Cardiac muscle cell (in vitro differentiated cells and primary cell): ENCODE measurements at regions not wholly inside any gene's neighbourhood (a gene's known extent, or its start where the extent isn't known, plus 50 kb on each side); places are given as distances from the start of the nearest gene placed in this dataset.
A peak's percentile ranks its signal among the peaks of the same experiment; 100 is the strongest.

Experiments
- DNase-seq, 2 donors: peaks; one replicate each; pipeline versions ENCODE4 v3.0.0 to v3.0.0-alpha.2; 2010 to 2017; ENCODE audit warnings: low read depth in 1 of 2, low spot score in 1 of 2
- H3K27ac ChIP-seq: fragments of 200-600 bp; sonication (generic); 2 replicates; pipeline ENCODE4 v1.5.1; 2016
- H3K27me3 ChIP-seq: fragments of 200-600 bp; sonication (generic); 2 replicates; pipeline ENCODE4 v1.6.0; 2016; ENCODE audit warnings: control low read depth
- H3K36me3 ChIP-seq: fragments of 200-600 bp; sonication (generic); 2 replicates; pipeline ENCODE4 v1.5.1; 2016; ENCODE audit warnings: control low read depth
- H3K4me1 ChIP-seq: fragments of 200-600 bp; sonication (generic); 2 replicates; pipeline ENCODE4 v1.8.1; 2017; ENCODE audit warnings: low read depth, mild to moderate bottlenecking, mixed run types
- H3K4me3 ChIP-seq: fragments of 200-600 bp; sonication (generic); 2 replicates; pipeline ENCODE4 v1.5.1; 2016; ENCODE audit warnings: mild to moderate bottlenecking
- H3K9me3 ChIP-seq: fragments of 200-600 bp; sonication (generic); 2 replicates; pipeline ENCODE4 v1.5.1; 2017; ENCODE audit warnings: low read depth, mild to moderate bottlenecking, control low read depth
- TF ChIP-seq, protein P1 (sequence below): IDR thresholded peaks from 2 replicates; pipeline ENCODE4 v1.5.1; 2012; ENCODE audit warnings: low read depth, mild to moderate bottlenecking, low read length

DNA sequence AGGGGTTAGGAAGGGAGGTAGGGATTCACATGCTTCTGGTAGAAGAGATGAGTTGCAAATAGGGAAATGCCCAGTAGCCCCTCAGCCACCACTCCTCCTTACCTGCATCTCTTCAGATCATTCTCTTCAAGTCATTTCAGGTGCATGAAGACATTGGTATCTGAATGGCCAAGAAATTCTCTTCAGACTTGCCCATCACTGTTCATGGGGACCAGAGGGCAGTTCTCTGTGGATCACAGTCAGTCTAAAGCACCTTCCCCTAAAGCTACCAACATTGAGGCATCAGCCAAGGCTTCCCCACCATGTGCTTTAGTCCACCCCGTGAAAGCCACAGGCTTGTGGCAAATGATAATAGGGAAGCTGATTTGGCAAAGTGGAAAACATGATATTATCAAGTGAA, 319.4 kb upstream of the ZNF32 start:
- Histone ChIP-seq H3K27me3 (no peaks in the 10 kb centered on the region), H3K36me3 (no peaks in the 10 kb centered on the region), H3K4me1 (no peaks in the 10 kb centered on the region), H3K27ac (no peak overlapping the region), H3K9me3 (no peaks in the 10 kb centered on the region), H3K4me3 (no peak overlapping the region)
- DNase-seq = no peak
- TF ChIP-seq, protein P1, sequence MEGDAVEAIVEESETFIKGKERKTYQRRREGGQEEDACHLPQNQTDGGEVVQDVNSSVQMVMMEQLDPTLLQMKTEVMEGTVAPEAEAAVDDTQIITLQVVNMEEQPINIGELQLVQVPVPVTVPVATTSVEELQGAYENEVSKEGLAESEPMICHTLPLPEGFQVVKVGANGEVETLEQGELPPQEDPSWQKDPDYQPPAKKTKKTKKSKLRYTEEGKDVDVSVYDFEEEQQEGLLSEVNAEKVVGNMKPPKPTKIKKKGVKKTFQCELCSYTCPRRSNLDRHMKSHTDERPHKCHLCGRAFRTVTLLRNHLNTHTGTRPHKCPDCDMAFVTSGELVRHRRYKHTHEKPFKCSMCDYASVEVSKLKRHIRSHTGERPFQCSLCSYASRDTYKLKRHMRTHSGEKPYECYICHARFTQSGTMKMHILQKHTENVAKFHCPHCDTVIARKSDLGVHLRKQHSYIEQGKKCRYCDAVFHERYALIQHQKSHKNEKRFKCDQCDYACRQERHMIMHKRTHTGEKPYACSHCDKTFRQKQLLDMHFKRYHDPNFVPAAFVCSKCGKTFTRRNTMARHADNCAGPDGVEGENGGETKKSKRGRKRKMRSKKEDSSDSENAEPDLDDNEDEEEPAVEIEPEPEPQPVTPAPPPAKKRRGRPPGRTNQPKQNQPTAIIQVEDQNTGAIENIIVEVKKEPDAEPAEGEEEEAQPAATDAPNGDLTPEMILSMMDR = no peak

DNA sequence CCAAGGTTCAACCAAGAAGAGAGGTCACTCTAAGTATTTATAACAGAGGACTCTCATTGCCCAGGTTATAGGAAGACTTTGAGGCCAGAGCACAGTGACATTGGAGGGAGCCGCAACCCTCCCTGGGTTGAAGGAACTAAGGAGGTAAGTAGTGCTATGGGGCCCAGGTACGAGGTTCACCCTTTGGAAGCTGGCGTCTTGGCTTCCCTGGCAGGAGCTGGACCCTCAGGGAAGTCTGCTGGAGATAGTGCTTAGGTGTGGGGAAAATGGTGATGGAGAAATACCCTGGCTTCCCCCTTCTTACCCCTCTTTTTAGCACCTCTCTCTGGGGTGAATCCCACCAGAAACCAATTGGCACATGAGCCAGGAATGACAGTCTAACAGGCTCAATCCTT, 317.9 kb upstream of the ZNF32 start:
- no peaks in the 10 kb centered on the region for H3K4me1 ChIP-seq
- no peak for DNase-seq
- TF ChIP-seq, protein P1 = no peak
- H3K27ac ChIP-seq = no peak overlapping the region
- no peak overlapping the region for H3K4me3 ChIP-seq
- no peaks in the 10 kb centered on the region for H3K9me3 ChIP-seq
- no peaks in the 10 kb centered on the region for H3K27me3 ChIP-seq
- H3K36me3 ChIP-seq = no peaks in the 10 kb centered on the region

DNA sequence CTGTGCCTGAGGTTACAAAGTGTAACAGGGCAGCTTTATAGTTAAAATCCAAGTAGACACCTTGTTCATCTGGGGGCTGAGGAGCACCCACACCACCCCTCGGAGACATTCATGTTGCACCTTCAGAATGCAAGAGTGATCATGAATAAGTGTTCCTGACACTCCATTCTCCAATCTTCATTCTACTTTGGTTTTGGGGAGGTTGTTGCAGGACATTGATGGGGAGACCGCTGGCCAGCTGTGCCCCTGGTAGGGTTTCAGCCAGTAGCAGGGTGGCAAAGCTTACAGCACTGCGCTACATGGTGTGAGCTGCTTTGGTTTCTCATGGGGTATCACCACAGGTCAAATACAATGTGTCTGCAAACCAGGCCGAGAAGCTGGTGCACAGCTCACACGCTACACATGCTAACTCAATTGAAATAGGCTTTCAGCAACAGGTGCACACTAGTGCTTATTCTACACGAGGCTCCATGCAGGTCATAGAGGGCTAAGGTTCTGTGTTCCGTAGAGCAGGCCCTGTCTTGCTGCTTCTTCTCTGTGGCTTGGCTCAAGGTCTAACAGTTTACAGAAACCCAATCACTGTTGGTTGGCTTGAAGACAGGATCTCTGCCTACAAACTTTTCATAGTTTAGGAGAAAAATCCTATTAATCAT, 317.4 kb upstream of the ZNF32 start:
- TF ChIP-seq, protein P1 = no peak
- no peaks in the 10 kb centered on the region for H3K9me3 ChIP-seq
- no peak overlapping the region for H3K27ac ChIP-seq
- no peak overlapping the region for H3K4me3 ChIP-seq
- no peaks in the 10 kb centered on the region for H3K27me3 ChIP-seq
- no peaks in the 10 kb centered on the region for H3K4me1 ChIP-seq
- no peaks in the 10 kb centered on the region for H3K36me3 ChIP-seq
- no peak for DNase-seq

DNA sequence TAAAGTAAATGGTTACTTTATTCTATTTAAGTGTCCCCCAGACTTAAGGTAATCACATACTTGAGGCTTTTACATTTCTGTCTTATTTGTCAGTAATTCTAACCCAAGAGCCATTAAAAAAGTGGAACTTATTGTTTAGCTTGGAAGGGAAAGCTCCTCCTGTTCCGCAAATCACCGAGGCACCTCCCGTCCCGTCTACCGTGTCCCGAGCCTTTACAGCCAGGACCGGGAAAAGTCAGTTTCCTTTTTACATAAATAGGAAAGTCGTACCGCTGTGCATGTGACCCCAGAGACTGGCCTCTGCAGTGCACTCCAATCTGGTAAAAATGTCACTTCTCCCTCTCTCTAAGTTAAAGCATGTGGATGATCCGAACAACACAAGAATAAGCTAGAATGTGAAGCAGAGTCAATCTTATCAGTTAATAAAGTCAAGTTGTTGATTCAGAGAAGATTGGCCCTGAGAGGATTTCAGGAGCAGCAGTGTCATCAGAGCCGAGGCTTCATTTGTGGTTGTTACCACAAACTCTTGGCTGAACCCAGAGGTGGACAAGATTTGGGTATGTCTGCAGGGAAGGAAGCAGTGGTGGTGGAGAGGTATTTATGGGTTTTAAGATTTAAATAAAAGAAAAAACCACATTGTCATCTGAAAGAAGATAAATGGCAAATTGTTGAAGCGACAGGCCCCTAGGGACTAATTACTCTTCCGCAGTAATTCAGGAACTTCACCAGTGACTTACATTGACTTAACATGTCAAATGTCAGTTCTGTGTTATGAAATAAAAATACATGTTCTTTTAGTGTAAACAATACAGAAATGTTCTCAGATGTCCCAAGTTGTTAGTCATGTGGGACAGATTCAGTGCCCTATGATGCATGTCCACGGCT, 316.6 kb upstream of the ZNF32 start:
- TF ChIP-seq, protein P1 = no peak
- Histone ChIP-seq H3K27ac (no peak overlapping the region), H3K4me3 (no peak overlapping the region), H3K36me3 (no peaks in the 10 kb centered on the region), H3K9me3 (no peaks in the 10 kb centered on the region), H3K27me3 (no peaks in the 10 kb centered on the region), H3K4me1 (no peaks in the 10 kb centered on the region)
- peak in 1 of 2 donors; percentile 58 for DNase-seq

DNA sequence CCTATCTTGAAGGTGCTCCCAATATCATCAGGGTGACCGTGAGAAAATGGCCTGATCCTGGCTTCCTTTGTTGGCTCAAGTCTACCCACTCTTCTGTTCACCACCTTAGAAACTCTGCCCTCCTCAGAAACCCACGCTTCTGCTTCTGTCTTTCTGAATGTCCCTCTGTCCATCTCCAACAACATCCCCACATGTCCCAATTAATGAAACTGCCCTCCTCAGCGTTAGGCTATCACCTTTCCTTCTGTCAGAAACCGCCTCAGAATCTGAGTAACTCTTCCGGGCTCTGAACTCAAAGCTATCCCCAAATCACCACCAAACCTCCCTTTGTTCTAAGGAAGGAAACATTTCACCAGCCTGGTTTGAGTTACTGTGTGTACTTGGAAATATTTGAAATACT, 315.8 kb upstream of the ZNF32 start:
- TF ChIP-seq, protein P1 = no peak
- no peaks in the 10 kb centered on the region for H3K9me3 ChIP-seq
- no peaks in the 10 kb centered on the region for H3K27me3 ChIP-seq
- no peaks in the 10 kb centered on the region for H3K4me1 ChIP-seq
- no peak overlapping the region for H3K27ac ChIP-seq
- no peaks in the 10 kb centered on the region for H3K36me3 ChIP-seq
- no peak overlapping the region for H3K4me3 ChIP-seq
- no peak for DNase-seq
